ENCODE measurements at regions not wholly inside any gene's neighbourhood (a gene's known extent, or its start where the extent isn't known, plus 50 kb on each side); places are given as distances from the start of the nearest gene placed in this dataset.

DNA sequence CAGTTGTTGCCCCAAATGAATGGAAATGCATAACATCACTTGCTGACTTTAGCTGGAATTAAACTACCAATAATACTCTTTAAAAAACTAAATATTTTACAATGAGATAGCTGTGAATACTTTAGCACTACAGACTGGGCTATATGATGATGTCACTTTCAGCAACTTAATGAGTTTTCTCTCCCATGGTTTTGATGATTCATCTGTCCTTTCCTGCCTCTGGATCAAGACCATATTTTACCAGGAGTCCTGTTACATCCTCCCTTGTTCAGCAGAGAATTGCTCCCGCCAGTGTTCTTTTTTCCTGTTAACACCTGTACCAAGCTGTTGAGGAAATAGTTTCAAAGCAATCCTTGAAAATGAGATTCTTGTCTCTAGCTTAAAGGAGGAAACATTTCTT lies 543.0 kb downstream of the SPRY1 start:
- DNase-seq (ENCODE audit: low read depth) = no peak

DNA sequence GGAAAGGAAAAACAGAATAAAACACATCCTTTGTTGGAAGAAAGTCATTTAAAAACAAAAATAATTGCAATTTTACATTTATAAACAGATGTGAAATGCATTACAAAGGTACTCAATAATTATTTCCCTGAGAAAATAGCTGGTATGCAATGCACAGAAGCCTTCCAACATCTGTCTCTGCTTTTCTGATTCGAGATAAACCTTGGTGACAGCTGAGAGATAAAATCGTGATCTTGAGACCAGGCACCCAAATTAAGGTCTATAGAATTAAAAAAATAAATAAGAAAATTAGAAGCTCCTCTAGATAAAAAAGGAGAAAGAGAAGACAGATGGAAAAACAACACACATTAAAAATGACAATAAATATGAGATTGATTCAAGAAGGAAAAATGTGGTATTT lies 544.0 kb downstream of the SPRY1 start:
- DNase-seq (ENCODE audit: low read depth) = no peak

DNA sequence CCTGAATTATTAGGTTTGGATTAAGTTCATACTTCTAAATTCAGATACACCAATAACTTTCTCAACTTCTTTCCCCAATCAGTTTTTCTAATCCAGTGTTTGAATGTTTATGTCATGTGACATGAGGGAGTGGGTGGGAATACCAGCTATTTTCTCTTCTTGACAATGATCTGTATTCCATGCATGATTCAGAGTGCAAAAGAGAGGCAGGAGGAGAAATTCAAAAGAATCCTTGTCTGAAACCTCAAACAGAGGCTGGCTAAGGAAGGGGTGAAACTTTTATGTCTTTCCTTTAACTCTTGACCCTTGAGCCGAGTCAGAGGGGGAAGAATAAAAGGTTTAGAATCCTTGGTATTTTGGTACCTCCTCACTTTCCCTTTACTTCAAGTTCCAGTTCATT lies 544.7 kb downstream of the SPRY1 start:
- no peak for DNase-seq (ENCODE audit: low read depth)

DNA sequence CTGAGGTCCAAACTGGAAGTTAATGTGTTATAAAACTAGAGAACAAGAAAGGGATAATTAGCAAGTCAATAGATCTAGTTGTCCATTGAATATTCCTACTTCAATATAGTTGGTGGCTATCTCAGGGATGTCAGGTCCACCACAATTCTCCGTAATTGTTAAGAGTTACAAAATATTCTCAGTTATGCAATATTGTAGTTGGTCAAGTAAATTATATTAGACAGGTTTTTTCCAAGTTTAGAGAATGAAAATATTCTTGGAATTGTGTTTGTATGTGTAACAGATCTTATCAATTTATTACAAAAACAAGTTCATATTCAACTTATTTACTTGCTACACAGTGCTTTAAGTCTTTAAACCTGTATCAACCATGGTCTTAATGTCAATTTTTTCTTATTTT lies 547.4 kb downstream of the SPRY1 start:
- DNase-seq (ENCODE audit: low read depth) = no peak

DNA sequence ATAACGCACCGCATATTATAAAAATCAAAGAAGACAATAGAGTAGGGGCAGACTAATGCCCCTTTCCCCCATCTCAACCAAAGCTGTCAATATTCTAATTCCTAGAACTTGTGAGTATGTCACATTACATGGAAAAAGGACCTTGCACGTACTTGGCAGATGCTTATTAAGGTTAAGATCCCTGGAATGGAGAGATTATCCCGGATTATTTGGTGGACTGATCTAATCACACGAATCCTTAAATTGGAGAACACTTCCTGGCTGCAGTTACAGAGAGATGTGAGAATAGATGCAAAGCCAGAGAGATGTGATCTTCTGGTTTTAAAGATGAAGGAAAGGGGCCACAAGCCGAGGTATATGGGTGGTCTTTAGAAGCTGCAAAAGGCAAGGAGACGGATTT lies 548.7 kb downstream of the SPRY1 start:
- no peak for DNase-seq (ENCODE audit: low read depth)

DNA sequence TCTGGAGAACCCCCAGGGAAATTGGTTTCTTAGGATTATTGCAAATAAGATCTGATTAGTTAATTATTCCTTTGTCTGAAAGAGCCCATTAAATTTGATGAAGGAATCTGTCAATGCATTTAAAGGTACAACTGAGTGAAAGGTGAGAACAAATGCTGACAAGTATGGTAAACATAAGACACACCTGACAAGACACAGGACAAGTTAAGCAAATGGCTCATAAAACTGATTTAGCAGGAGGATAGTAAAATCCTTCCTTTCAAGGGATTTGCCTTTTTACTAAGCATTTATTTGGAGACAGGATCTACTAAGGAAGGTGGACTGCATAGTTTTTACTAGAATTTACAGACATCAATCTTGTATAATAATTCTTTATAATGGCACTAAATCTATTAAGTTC lies 553.9 kb downstream of the SPRY1 start:
- no peak for DNase-seq (ENCODE audit: low read depth)

DNA sequence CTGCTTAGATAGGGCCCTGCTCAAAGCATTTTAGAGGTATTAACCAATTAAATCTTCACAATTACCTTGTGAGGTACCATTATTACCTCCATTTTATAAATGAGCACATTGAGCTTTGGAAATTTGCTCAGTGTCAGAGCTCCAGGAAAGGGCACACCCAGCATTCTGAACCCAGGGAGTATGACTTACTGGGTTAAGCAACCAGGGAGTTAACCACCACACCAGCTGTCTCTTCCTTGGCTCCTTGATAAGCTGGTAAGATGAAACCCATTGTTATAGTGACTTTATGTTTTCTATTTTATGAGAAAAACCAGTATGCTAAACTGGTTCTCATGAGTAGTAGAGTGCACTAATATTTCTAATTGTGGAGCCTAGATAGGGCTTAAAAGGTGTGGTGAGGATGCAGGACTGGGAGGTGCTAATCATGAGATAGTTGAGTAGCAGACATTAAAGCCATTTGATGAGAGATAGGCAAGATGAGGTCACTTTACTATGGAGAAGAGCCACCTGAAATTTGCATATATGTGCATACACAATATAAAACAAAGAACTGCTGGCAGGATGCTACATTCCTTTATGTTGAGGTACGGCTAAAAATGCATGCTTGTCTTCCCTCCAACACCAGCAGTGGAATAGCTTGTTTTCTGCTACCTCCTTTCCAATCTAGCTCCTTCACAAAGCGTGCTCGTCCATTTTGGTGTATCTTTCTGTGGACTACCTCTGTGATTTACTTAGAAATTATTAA lies 556.1 kb downstream of the SPRY1 start:
- DNase-seq (ENCODE audit: low read depth) = no peak

DNA sequence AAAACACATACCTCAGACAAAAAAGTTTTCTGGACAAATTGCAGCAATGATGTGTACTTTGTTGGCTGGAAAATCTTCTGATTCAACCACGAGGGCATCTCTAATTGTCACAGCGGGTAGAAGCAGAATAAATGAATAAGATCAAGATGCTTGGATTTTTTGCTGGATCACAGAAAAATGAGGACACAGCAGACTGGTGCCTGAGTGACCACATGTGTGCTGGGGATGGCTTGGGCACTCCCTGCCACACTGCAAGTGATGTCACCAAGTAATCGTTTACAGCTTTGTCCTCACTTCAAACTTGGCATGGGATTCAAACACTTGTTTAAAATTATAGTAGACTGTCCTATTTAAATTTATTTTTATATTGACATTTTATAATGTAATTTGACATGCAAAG lies 557.0 kb downstream of the SPRY1 start:
- no peak for DNase-seq (ENCODE audit: low read depth)

DNA sequence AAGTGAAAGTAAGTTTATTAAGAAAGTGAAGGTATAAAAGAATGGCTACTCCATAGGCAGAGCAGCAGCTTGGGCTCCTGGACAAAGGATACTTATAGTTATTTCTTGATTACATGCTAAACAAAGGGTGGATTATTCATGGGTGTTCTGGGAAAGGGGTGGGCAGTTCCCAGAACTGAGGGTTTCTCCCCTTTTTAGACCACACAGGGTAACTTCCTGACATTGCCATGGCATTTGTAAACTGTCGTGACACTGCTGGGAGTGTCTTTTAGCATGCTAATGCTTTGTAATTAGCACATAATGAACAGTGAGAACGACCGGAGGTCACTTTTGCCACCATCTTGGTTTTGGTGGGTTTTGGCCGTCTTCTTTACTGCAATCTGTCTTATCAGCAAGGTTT lies 557.6 kb downstream of the SPRY1 start:
- no peak for DNase-seq (ENCODE audit: low read depth)

DNA sequence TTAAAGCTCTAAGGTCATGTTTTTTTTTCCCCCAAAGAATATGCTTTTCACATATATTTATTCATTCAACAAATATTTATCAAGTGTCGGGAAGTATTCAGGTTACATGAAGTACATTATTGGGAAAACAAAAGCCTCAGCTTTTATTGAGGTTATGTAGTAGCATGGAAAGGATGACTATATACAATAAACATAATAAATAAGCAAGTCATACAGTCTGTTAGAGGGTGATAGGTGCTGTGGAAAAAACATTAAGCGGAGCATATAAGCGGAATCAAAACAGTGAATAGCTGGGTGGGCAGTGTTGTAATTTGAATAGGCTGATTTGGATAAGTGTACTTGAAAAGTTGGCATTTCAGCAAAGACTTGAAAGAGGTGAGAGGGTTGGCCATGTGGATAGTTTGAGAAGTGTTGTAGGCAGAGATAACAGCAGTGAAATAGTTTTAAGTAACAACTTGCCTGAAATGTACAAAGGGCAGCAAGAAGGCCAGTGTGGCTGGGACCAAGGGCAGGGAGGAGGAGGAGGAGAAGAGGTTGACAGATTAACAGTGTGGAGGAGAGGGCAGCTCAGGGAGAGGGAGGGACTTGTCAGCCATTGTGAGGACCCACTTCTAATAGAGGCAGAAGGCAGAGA lies 558.7 kb downstream of the SPRY1 start:
- no peak for DNase-seq (ENCODE audit: low read depth)

DNA sequence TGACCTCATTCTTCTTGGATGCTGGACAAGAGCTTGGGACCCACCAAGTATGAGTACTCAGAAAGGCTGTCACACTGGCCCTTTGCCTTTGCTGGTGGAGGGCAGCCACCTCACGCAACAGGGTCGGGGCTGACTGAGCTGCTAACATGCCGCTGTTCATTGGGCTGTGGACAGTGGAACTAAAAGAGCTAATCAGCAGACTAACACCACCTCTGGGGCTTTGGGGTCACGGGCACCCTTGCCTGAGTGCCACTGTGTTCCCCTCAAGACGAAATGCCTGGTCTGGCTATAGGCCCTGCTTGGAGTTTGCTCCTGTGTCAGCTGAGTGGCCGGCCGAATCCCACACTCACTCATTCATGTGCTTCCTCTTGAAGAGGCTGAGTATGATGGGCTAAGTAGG lies 559.6 kb downstream of the SPRY1 start:
- DNase-seq (ENCODE audit: low read depth) = no peak

DNA sequence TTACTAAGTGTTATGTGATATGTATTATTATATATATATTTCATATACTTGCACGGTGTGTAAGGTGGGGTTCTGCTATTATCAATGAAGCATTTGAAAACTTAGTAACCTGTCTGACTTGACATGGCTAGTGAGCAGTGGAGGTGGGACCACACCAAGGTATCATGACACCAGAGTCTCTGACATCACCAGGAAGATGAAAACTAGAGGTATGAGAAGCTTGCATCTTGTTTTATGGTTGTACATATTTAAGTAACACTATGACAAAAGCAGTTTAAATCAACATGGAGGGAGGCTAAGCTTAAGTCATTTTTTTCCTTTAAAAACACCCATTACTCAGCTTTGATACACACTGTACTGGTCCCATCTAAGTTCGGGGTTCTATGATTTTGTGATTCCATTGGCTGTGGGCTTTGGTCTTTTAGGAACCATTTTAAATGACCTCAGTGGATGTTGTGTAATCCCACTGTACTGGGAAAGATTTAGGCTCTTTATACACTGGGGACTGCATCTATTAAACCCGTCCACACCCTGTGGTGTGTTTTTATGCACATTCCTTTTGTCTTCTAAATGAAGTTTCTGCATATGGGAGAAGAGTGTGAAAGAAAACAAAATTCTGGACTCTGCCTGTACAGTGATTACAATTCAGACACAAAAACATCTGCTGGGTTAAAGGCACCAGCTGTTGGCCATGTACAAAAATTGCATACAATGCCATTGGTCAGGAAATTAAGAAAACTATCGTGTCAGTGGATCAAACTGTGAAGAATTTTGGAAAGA lies 570.6 kb downstream of the SPRY1 start:
- no peak for DNase-seq (ENCODE audit: low read depth)

DNA sequence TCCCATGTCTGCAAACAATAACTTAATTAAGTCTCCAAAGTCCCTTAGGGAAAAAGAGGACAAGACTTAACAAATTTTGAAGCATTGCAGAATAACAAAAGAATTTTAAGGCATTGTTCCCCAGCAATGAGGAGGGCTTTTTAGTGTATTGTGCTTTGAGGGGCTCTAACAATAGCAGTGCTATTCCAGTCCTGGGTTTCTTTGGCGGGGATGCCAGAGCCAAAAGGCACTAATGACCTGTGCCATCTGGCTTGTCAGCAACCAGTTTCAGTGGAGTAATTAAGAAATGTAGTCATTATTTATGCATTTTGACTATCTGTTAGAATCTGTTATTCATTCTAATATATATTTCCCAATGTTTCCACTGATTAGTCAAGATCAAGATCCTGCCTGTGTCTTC lies 575.4 kb downstream of the SPRY1 start:
- no peak for DNase-seq (ENCODE audit: low read depth)

DNA sequence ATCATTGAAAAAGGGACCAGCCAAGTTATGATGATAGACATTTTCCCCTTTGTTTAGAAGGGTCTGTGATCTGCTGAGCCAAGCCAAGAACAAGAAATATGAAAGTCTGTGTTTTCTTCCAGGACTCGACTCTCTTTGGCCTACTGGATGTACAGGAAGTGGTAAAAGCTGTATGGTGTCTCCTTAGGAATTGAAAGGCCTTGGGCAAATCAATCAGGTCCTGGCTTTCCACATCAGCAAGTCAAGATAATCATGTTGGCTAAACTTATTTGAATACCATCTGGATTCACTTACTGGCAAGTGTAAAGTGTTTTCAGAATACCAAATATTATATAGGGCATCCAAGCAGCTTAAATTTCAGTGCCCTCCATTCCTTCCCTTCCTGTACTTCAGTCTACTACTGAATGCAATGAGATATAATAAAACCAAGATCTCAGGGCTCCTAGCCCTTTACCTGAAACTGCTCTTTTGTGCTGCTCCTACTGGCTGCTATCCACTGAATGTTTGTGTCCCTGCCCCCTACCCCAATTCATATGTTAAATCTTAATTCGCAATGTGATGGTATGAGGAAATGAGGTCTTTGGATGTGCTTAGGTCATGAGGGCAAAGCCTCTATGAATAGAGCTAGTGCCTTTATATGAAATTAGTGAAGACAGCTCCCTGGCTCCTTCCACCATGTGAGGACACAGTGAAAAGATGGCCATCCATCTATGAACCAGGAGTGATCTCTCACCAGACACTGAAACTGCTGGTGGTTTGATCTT lies 578.0 kb downstream of the SPRY1 start:
- no peak for DNase-seq (ENCODE audit: low read depth)

DNA sequence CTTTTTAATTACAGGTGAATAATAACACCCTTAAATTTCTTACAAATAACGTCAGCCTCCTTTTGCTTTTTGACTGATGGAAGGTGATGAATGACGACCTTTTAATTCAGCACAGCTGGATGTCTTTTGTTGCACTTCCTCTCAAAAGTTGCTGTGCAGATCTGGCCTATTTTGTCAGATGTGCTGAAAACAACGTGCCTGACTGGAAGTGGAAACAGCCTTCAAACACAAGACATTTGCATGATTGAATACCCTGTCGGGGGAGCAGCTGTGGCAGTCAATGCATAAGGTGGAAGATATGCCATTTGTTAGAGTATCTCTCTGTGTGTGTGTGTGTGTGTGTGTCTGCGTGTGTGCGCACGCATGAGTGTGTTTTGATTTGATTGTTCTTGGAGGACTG lies 579.7 kb downstream of the SPRY1 start:
- no peak for DNase-seq (ENCODE audit: low read depth)

DNA sequence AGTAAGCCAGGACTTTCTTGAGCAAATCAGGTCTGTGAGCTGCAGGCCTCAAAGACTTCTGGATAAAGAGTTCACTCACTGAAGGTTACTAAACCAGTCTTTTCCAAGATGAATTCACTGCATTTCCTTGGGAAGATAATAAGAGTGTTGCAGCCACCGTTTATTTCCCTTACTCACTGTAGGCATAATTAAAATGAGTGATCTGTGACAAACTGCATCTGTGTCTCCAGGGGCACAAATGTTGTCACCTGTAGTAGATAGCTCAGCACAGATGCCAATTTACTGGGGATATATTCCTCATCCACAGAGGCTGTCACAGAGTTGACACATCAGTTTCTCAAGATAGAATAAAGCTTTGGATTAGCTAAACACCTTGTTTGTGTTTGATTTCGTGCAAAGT lies 580.2 kb downstream of the SPRY1 start:
- DNase-seq (ENCODE audit: low read depth) = no peak

DNA sequence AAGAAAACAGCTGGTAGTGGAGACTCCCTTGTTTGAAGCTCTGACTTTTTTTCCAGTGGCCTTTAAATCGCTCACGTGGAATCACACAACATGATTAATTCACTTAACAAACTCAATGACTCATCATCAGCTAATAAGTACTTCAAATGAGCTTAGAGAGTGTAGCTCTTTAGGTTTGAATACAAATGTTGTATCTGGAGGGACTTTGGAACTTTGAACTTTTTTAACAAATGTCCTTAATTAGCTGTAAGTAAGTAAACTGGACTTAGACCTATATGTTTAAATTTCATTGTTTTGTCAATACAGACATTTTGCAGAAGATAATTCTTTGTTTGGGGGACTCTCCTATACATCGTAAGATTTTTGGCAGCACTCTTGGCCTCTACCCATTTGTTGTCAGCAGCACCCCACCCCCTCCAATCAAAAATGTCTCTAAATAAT lies 581.1 kb downstream of the SPRY1 start:
- no peak for DNase-seq (ENCODE audit: low read depth)

DNA sequence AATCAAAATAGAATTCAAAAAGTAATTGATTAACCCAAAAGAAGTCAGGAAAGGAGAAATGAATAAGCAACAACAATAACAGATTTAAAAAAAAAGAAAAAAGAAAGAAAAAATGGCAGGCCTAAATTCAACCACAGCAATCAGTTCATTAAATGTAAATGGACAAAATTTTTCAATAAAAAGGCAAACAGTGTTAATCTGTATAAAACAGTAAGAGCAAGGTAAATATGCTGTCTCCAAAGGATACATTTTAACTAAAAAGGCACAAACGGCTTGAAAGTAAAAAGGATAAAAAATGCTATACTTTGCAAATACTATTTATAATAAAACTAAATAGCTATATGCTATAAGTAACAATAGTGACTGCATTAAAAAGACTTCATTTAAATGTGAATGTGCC lies 582.0 kb downstream of the SPRY1 start:
- DNase-seq (ENCODE audit: low read depth) = no peak

DNA sequence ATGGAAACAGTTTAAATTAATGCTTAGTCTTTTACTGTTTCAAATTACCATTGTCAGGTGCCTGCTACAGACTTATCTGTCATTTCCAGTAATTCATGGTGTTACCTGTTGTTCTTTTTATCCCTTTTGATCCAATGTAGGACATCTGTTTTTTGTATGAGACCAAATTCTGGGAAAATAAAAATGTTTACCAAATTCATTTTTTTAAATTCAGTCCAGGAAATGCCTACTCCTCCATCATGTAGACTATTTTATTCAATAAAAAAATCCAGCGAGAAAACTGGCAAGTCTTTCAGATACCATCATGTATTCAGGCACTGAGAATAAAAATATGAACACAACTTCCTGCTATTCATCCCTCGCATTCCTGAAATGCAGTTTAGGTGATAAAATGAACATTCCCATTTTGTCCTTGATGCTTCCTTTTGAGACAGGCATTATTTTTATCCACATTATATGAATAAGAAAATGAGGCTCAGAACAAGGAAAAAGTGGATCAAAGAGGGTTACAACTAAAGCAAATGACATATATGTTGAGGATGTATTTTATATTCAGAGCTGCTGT lies 584.2 kb downstream of the SPRY1 start:
- no peak for DNase-seq (ENCODE audit: low read depth)

DNA sequence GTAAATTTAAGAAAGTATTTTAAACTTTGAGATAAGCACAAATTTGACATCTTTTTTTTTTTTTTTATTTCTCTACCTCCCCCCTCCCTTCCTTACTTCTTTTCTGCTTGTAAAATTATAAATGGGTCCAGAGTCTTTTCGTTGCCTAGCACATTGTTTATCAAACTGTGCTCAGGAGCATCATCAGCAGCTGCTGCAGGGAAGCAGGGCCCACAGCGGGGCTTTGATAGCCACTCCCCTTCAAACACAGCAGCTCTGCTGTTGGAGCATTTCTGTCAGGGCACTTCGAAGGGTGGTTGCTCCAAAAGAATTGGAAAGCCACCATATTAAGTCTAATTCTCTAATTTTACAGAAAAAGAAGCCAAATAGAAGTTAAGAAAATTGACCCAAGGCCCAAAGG lies 588.3 kb downstream of the SPRY1 start:
- no peak for DNase-seq (ENCODE audit: low read depth)

DNA sequence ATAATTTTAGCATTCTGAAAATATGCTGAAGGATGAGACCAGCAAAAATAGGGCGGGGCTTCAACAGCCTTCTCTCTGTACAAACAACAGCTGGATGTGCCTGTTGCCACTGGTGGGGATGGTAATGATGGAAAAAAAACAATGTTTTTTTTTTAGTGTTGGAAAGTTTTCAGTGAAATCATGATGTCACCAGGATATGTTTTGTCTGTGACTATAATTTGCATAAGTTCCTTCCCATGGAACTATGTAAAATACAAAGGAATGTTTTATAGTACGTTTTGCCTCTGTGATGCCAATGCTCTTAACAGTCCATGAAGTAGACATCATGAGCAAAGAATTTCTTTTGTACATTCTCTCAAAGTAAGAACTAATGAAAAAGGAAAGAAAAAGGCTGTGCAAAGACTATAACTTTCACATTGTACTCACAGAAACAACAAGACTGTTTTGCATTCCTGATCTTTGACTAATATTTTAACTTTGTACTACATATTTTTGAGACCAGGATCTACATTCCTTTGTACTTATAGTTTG lies 589.7 kb downstream of the SPRY1 start:
- DNase-seq (ENCODE audit: low read depth) = no peak

DNA sequence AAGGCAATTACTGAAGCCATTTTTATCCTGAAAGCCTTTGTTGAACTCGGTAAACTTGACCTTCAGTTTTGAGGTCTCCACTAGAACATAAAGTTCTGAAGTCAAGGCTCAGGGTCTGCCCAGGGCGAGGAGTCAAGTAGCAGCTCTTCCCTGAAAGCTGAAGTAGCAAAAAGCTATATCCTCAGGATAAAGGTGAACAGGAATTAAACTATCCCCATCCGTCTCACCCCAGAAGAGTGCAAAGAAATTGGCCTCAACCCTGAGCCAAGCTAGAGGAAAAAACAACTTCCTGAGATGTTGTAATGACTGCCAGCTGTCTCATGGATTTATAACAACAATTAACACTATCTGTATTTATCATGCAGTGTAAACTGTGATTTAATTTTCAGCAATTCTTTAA lies 590.8 kb downstream of the SPRY1 start:
- DNase-seq (ENCODE audit: low read depth) = no peak
